ENCODE measurements at regions not wholly inside any gene's neighbourhood (a gene's known extent, or its start where the extent isn't known, plus 50 kb on each side); places are given as distances from the start of the nearest gene placed in this dataset.

GRCh38 chr2:7686016-7686385, 768.8 kb downstream of the RNF144A start:
- TF ChIP-seq CTCF (IDR thresholded peaks at IDR 0.05) (no peak), POLR2A (IDR thresholded peaks at IDR 0.05) (no peak)
